ENCODE measurements at regions not wholly inside any gene's neighbourhood (a gene's known extent, or its start where the extent isn't known, plus 50 kb on each side); places are given as distances from the start of the nearest gene placed in this dataset.

DNA sequence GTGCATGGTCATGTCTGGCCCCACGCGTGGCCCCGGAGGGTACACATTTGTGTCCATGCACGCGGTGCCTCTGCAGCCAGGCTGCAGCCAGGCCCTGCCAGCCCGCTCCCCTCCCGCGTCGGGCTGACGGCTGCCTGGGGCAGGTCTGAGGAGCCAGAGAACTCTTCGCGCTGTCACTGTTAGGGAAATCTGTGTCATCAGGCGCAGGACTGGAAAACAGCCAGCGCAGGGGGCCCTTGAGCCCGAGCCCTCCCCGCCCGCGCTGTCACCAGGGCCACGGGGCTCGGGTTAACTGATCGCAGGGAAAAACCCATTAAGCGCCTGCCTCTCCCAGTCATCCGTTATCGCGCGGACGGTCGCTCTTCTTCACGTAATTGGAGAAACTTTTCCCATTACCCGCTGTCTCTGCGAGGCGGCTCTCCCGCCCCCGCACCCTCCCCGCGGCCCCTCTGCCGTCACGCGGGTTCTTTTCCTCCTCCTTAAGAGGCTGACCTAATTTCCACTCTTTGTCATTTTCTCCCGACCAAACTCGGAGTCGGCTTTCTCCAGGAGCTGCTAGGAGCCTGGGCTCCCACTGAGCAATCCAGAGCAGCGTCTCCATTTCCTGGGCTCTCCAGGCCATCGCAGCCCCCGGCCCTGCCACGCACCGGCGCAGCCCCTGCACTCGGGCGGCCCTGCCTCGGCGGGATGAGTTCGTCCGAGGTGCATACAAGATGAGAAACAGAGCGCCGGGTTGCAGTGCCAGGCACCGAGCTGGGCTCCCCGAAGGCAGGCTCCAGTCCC, 57.5 kb upstream of the PRR23E start:
- DNase-seq (ENCODE audit: low spot score), result peak; percentile 67

GRCh38 chr3:127136024-127136600, 56.8 kb upstream of the PRR23E start:
- no peak for DNase-seq (ENCODE audit: low spot score)

DNA sequence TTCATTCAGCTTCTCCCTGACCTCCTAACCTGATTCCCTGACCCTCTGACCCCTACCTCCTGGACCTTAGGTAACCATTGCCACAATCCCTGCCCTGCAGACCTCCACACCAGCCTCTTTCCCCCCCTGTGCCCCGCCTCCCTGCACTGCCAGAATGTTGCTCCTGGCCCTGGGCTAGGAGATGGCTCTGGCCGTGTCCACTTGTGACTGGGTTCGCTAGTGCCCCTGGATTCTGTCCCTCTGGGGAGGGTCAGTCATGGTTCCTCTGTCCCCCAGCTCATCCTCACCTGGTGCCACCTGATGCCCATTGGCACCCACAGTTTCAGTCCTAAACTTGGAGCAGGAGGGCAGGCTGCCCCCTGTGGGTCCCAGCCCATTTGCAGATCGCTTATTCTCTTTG, 56.2 kb upstream of the PRR23E start:
- DNase-seq (ENCODE audit: low spot score), result no peak

GRCh38 chr3:127137113-127137512, 55.8 kb upstream of the PRR23E start:
- DNase-seq (ENCODE audit: low spot score), result no peak

- no peak for DNase-seq (ENCODE audit: low spot score)
Measured at GRCh38 chr3:127137757-127138536, 55.0 kb upstream of the PRR23E start.

- no peak for DNase-seq (ENCODE audit: low spot score)
Measured at GRCh38 chr3:127139601-127140500, 53.1 kb upstream of the PRR23E start.

GRCh38 chr3:127140501-127141460, 52.1 kb upstream of the PRR23E start:
- no peak for DNase-seq (ENCODE audit: low spot score)

DNA sequence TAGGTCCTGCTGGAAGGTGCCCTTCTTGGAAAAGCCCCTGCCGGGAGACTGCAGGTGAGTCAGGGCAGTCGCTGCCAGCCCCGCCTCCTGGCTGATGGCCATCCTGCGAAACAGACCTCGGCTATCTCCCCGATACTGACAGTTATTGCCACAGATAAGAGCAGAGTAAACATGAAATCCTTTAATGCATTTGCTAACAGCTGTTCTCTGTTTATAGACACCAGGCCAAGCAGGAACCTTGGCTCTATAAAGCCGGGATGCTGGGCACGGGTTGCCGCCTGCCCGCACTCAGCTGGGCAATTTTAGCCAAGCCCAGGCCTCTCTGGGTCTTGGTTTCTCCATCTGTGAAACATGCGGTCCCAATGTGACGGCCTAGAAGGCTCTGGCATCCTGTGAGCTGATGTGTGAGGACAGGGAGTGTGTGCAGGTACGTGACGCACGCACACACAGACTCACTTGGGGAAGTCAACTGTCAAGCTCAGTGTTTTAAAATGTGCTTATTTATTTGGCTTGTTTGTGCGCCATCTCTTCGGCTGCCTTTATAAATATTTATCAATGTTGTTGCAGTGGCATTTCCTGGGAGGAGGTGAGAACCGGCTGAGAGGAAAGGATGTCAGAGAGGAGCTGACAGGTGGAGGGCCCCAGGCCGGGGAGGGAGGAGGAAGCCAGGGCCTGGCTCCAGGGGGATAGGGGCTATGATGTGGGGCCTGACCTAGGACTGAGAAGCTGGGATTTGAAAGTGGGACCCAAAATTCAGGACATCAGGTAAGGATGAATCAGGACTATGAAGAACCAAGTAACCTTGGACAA, 50.8 kb upstream of the PRR23E start:
- DNase-seq (ENCODE audit: low spot score), result no peak
